GM12872 (cell line): ENCODE measurements at regions not wholly inside any gene's neighbourhood (a gene's known extent, or its start where the extent isn't known, plus 50 kb on each side); places are given as distances from the start of the nearest gene placed in this dataset.

Source experiments
- TF ChIP-seq, protein P1 (sequence below): IDR thresholded peaks from 3 replicates; pipeline ENCODE4 v1.5.1; 2011; ENCODE audit warnings: low read depth, mild to moderate bottlenecking, low read length, moderate library complexity; ENCODE audit not compliant: insufficient read depth

DNA sequence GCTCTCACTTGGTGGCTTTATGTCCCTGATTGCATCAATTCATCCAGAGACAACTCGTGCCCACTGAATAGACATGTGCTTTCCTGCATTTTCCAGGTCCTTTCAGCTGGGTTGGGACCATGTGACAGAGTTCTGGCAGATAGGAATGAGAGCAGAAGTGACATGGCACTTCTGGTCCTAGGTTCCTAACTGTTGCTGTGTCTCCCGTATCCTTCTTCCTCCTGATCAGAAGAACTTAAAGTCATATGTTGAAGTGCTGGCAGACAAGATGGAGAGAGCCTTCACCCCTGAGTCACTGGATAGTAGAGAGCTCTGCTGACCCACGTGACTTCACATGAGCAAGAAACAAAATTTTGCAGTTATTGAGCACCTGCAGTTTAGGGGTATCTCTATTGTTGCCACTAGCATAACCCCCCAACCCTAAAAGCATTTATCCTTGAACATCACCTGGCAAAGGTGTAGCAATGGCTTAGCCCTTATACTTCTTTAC, 80.0 kb downstream of the NREP start:
- TF ChIP-seq, protein P1, sequence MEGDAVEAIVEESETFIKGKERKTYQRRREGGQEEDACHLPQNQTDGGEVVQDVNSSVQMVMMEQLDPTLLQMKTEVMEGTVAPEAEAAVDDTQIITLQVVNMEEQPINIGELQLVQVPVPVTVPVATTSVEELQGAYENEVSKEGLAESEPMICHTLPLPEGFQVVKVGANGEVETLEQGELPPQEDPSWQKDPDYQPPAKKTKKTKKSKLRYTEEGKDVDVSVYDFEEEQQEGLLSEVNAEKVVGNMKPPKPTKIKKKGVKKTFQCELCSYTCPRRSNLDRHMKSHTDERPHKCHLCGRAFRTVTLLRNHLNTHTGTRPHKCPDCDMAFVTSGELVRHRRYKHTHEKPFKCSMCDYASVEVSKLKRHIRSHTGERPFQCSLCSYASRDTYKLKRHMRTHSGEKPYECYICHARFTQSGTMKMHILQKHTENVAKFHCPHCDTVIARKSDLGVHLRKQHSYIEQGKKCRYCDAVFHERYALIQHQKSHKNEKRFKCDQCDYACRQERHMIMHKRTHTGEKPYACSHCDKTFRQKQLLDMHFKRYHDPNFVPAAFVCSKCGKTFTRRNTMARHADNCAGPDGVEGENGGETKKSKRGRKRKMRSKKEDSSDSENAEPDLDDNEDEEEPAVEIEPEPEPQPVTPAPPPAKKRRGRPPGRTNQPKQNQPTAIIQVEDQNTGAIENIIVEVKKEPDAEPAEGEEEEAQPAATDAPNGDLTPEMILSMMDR: no peak

DNA sequence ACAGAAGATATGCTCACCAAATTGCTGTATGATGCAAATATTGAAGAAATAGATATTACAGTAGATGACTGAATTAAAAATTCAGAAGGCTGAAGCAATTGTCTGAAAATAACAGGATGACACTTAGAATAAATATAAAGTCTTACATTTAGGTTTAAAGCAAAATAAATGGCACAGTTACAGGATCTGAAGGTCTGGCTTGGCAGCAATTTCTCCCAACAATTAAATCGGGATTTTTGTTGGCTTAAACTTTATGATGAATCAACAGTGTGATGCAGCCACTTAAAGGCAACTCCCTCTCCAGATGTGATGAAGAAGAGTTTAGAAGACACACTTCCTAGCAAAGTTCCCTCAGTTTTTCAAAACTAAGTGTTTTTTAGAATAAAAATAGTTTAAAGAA, 80.5 kb downstream of the NREP start:
- TF ChIP-seq, protein P1: no peak

GRCh38 chr5:111675201-111675934, 81.6 kb downstream of the NREP start:
- TF ChIP-seq, protein P1: no peak

GRCh38 chr5:111673891-111674626, 82.9 kb downstream of the NREP start:
- TF ChIP-seq, protein P1: no peak

DNA sequence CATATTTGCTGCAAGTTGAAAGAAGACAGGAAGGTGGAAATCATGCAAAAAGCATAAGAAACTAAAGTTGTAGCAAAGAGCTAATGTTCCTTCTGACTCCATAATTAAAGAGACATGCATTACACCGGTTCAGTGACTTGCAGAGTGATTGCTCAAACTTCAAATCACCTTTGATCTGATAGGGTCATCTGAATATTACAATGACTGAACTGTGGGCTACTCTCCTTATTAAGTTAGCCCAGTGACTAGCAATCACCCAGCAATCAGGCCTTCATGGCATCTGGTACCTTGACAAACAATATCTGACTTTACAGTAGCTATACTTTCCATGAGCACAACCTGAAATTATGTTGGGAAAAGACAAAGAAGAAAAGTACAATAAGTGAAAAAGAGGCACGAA, 84.9 kb downstream of the NREP start:
- TF ChIP-seq, protein P1: no peak

- TF ChIP-seq, protein P1: 0 out of 3 replicates have a peak, but pooled peaks have one; percentile 10
Measured at GRCh38 chr5:111670826-111671492, 86.0 kb downstream of the NREP start.
